Nephron (organoid): ENCODE measurements at regions not wholly inside any gene's neighbourhood (a gene's known extent, or its start where the extent isn't known, plus 50 kb on each side); places are given as distances from the start of the nearest gene placed in this dataset.

Source experiments
- H3K27ac Mint-ChIP-seq, 3 experiments: 2 replicates each; pipeline ENCODE4 v1.8.0; 2020; ENCODE audit warnings: mixed read lengths in 3 of 3, mild to moderate bottlenecking in 2 of 3, moderate library complexity in 1 of 3
- H3K27me3 Mint-ChIP-seq: 2 replicates; pipeline ENCODE4 v1.8.0; 2021; ENCODE audit warnings: low read depth, mild to moderate bottlenecking, moderate library complexity, mixed read lengths
- H3K36me3 Mint-ChIP-seq: 2 replicates; pipeline ENCODE4 v1.8.0; 2020; ENCODE audit warnings: low read depth, mixed read lengths
- H3K4me1 Mint-ChIP-seq: 2 replicates; pipeline ENCODE4 v1.8.0; 2020; ENCODE audit warnings: mixed read lengths
- H3K4me3 Mint-ChIP-seq, 3 experiments: 2 replicates each; pipeline ENCODE4 v1.8.0; 2020; ENCODE audit warnings: mild to moderate bottlenecking in 3 of 3, mixed read lengths in 3 of 3, moderate library complexity in 2 of 3
- H3K9me3 Mint-ChIP-seq: 2 replicates; pipeline ENCODE4 v1.8.0; 2020; ENCODE audit warnings: mixed read lengths
- TF ChIP-seq, protein P1 (sequence below), 3 experiments: fragments of 200-600 bp; sonication (generic); IDR thresholded peaks; one replicate each; pipeline ENCODE4 v1.5.0; 2021; ENCODE audit warnings: antibody characterized with exemption in 3 of 3; ENCODE audit not compliant: unreplicated experiment in 3 of 3

DNA sequence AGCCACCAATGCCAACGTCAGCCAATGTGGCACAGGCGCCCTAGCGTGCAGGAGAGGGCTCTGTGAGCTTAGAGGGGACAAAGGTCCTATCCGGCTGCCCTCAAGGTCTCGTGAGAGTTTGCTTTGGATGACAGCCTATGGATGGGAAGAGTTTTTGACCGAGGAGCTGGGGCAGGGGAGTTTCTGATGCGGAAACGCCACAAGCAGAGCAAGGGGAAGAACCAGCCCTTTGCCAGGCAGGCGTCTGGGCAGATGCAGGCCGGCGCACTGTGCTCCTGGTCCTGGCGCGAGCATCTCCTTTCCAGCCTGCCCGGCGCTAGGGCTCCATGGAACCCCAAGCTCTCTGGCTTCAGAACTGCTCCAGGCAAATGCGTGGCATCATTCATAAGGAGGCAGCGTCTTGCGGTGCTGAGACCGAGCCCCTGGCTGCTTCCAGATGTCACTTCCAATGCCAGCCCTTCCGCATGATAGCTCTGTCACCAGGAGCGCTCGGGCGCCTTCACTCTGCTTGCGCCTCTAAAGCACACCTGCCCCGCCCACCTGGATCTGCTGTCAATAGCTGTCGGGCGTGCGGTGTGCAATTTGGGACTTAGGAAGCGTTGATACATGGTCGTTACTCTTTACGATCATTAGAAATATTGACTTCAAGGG is 374.9 kb upstream of the IRX1 start:
- no peaks in the 10 kb centered on the region for H3K36me3 Mint-ChIP-seq
- TF ChIP-seq, protein P1, sequence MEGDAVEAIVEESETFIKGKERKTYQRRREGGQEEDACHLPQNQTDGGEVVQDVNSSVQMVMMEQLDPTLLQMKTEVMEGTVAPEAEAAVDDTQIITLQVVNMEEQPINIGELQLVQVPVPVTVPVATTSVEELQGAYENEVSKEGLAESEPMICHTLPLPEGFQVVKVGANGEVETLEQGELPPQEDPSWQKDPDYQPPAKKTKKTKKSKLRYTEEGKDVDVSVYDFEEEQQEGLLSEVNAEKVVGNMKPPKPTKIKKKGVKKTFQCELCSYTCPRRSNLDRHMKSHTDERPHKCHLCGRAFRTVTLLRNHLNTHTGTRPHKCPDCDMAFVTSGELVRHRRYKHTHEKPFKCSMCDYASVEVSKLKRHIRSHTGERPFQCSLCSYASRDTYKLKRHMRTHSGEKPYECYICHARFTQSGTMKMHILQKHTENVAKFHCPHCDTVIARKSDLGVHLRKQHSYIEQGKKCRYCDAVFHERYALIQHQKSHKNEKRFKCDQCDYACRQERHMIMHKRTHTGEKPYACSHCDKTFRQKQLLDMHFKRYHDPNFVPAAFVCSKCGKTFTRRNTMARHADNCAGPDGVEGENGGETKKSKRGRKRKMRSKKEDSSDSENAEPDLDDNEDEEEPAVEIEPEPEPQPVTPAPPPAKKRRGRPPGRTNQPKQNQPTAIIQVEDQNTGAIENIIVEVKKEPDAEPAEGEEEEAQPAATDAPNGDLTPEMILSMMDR (IDR thresholded peaks at IDR 0.05; ENCODE audit: unreplicated experiment in 3 of 3) = no peak
- no peaks in the 10 kb centered on the region for H3K9me3 Mint-ChIP-seq
- no peak overlapping the region for H3K27ac Mint-ChIP-seq
- H3K4me3 Mint-ChIP-seq = no peak overlapping the region
- H3K27me3 Mint-ChIP-seq = peaks cover 27% of the 10 kb centered on the region
- H3K4me1 Mint-ChIP-seq = no peaks in the 10 kb centered on the region

DNA sequence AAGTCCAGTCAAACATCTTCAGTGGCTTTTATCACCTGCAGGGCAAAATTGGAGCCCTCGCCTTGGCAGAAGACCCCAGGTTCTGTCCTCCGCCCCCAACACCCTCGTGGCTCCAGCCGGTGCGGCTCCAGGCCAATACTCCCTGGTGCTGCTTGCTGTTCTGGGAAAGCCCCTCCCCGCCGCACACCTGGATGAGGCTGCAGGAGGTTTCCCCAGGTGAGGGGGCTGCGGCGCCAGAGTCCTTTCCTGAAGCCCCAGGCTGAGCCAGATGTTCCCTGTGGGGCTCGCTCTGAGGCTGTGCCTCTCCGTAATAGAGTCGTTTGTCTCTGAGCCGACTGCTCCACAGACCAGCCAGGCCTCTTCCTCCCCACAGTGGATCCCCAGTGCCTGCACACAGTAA is 375.4 kb upstream of the IRX1 start:
- Mint-ChIP-seq H3K9me3 (no peaks in the 10 kb centered on the region), H3K4me3 (no peak overlapping the region), H3K4me1 (no peaks in the 10 kb centered on the region), H3K36me3 (no peaks in the 10 kb centered on the region), H3K27ac (no peak overlapping the region), H3K27me3 (peaks cover 22% of the 10 kb centered on the region)
- TF ChIP-seq, protein P1 (IDR thresholded peaks at IDR 0.05; ENCODE audit: unreplicated experiment in 3 of 3) = no peak

DNA sequence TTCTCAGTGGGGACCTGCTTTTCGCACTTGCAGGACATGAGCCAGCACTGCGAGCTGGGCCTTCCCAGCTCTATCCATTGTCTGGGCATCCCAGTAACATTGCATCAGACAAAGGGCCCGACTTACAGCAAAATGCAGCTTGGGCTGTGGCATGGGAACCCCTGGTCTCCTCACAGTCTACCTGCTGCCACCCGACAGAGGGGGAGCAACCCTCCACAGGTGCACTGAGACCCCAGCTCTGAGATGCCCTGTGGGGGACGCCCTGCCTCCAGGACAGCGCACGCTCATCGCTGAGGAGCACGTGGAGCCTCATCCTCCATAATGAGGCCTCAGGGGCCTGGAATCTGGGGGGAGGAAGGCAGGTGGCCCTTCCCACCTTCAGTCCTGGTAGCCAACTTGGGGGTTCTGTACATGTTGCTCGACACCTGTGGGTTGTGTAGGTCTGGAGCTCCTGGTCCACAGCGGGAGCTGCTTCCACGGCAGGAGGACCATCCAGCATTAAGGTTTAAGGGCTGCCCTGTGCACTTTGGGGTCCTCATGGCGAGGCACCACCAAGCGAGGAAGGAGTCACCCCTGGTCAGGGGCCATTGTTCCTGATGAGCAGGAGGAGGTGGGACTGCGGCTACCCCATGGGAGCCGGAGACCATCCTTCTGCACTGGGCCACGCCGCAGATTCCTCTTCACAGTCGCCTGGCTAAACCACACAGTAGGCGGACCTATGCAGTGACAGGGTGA is 376.5 kb upstream of the IRX1 start:
- Mint-ChIP-seq H3K27ac (no peak overlapping the region), H3K27me3 (peaks cover 14% of the 10 kb centered on the region), H3K9me3 (no peaks in the 10 kb centered on the region), H3K4me3 (no peak overlapping the region), H3K4me1 (no peaks in the 10 kb centered on the region), H3K36me3 (no peaks in the 10 kb centered on the region)
- TF ChIP-seq, protein P1 (IDR thresholded peaks at IDR 0.05; ENCODE audit: unreplicated experiment in 3 of 3) = no peak

DNA sequence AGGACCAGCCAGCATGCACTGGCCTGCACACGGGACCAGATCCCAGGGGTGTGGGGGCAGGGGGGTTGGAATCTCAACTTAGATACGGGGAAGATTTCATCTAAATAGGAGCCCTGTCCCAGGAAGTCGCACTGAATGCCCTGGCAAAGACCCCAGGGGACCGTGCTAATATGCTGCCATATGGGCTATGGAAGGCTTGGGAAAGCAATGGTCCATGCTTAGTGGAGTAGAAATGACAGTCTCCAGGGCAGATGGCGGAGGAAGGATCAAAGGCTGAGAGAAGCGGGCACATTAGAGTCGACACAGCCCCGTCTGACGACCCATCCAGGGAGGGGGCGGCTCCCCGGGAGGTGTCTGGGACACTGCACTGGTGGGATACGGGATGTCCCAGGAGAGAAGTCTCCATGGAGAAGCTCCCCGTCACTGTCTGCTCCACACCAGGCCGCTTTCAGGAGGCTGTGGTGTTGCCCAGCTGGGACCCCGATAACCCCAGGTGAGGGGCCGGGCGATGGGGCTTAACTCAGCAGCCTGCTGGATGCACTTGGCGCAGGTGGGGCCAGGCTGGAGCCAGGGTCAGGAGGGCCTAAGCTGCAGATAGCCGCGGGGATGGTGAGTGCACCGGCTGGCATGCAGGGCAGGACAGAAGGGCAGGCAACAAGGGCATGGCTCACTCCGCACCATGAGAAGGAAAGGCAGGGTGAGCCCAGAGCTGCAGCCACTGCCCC is 377.7 kb upstream of the IRX1 start:
- TF ChIP-seq, protein P1 (IDR thresholded peaks at IDR 0.05; ENCODE audit: unreplicated experiment in 3 of 3) = no peak
- no peak overlapping the region for H3K4me3 Mint-ChIP-seq
- no peaks in the 10 kb centered on the region for H3K4me1 Mint-ChIP-seq
- no peaks in the 10 kb centered on the region for H3K36me3 Mint-ChIP-seq
- H3K27me3 Mint-ChIP-seq = peaks cover 15% of the 10 kb centered on the region
- no peaks in the 10 kb centered on the region for H3K9me3 Mint-ChIP-seq
- H3K27ac Mint-ChIP-seq = no peak overlapping the region

DNA sequence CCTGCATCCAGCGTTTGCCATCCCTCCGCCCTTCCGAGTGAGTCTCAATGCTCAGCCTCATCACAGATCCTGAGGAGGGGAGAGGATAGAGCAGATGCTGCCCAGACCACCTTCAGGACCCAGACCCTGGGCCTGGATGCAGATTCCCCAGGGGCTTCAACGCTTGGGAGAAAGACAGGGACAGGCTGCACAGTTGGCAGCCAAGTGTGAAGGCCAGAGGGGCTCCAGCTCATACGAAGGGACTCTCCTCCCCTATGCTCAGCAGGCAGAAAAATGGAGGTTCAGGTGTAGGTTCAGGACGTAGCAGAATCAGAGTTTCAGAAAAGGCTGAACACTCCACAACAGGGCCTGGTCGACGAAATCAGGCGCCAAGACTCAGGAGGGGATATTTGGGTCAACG is 378.5 kb upstream of the IRX1 start:
- Mint-ChIP-seq H3K4me3 (no peak overlapping the region), H3K4me1 (no peaks in the 10 kb centered on the region), H3K36me3 (no peaks in the 10 kb centered on the region), H3K27me3 (peaks cover 18% of the 10 kb centered on the region), H3K27ac (no peak overlapping the region), H3K9me3 (no peaks in the 10 kb centered on the region)
- TF ChIP-seq, protein P1 (IDR thresholded peaks at IDR 0.05; ENCODE audit: unreplicated experiment in 3 of 3) = no peak
